ENCODE measurements at regions not wholly inside any gene's neighbourhood (a gene's known extent, or its start where the extent isn't known, plus 50 kb on each side); places are given as distances from the start of the nearest gene placed in this dataset.

DNA sequence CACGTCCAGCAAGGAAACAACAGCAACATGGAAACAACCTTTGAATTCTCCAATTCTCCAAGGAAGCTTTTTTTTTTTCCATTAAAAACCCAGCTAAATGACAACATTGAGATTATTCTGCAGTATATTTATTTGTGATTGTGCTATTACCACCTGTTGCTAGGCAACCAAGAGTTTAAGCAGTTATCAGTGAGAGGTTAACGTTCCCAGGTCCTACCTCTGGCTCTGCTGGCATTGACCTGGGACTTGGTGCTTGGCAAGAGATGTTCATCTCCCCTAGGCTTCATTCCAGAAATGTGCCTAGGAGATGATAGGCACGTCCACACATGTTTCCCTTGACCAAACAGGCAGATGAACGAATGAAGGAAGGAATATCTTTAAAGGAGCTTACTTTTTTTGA is 157.0 kb downstream of the TDRD15 start:
- TF ChIP-seq FOXK2 (IDR thresholded peaks at IDR 0.05), result no peak
- TF ChIP-seq ARNT (IDR thresholded peaks at IDR 0.05), result no peak
